Astrocyte of the spinal cord (primary cell): ENCODE measurements at regions not wholly inside any gene's neighbourhood (a gene's known extent, or its start where the extent isn't known, plus 50 kb on each side); places are given as distances from the start of the nearest gene placed in this dataset.

Experiments
- DNase-seq: peaks from one replicate; pipeline ENCODE4 v3.0.0; 2011; ENCODE audit warnings: low read depth, low spot score
- H3K4me3 ChIP-seq: 2 replicates; pipeline ENCODE4 v1.5.1; 2011; ENCODE audit warnings: low read depth, mild to moderate bottlenecking, low read length, moderate library complexity
- in situ Hi-C: cut with HindIII; loops from 2 replicates; pipeline ENCODE4 v1.10.0; 2017; ENCODE audit warnings: low sequenced_read_pairs
- TF ChIP-seq, protein P1 (sequence below): IDR thresholded peaks from 2 replicates; pipeline ENCODE4 v1.5.1; 2012; ENCODE audit warnings: low read depth, mild to moderate bottlenecking, low read length, inconsistent platforms

- in situ Hi-C loops, result no loop called here
- no peak overlapping the region for H3K4me3 ChIP-seq
- no peak for DNase-seq
- TF ChIP-seq, protein P1, sequence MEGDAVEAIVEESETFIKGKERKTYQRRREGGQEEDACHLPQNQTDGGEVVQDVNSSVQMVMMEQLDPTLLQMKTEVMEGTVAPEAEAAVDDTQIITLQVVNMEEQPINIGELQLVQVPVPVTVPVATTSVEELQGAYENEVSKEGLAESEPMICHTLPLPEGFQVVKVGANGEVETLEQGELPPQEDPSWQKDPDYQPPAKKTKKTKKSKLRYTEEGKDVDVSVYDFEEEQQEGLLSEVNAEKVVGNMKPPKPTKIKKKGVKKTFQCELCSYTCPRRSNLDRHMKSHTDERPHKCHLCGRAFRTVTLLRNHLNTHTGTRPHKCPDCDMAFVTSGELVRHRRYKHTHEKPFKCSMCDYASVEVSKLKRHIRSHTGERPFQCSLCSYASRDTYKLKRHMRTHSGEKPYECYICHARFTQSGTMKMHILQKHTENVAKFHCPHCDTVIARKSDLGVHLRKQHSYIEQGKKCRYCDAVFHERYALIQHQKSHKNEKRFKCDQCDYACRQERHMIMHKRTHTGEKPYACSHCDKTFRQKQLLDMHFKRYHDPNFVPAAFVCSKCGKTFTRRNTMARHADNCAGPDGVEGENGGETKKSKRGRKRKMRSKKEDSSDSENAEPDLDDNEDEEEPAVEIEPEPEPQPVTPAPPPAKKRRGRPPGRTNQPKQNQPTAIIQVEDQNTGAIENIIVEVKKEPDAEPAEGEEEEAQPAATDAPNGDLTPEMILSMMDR, result no peak
Measured at GRCh38 chr1:63189677-63190076, 132.7 kb upstream of the FOXD3 start.

DNA sequence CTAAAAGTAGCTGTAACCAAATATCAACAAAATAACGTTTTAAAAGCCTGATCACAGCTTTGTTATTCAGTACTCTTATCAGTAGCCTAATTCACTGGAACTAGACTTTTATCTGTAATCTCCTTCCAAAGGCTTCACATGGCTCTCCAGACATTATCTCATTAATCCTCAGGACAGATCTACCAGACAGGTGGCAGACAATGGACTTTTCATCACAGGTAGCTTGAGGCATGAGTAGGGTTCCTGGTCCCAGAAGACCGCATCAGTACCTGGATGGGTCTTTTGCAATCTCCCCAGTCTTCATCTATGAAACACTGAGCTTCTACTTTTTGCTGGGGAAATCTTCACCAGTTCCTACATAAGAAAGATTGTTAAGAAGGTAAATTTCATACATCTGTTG, 132.2 kb upstream of the FOXD3 start:
- in situ Hi-C loops, result no loop called here
- no peak for DNase-seq
- TF ChIP-seq, protein P1, result no peak
- no peak overlapping the region for H3K4me3 ChIP-seq

DNA sequence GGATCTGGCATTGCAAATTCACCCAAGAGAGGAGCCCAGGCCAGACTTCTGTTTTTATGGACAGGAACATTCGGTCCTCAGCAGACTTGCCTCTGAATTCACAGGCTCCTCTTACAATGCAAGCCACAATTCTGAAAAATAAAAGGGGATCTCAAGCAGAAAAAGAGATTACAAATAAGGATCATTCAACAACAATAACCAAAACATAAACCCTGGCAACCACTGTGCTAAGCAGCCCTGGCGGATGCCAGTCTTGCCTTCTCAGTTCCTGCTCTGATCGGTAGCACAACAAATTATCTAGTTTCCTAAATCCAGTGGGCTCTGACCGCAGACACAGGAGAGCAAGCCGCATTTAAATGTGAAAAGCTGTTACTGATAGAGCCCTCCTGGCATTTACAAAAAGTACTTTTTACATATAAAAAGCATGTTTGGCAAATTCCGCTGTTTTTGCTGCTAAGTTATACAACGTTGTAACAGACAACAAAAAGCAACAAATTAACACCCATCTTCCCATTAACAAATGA, 123.4 kb upstream of the FOXD3 start:
- H3K4me3 ChIP-seq, result no peak overlapping the region
- in situ Hi-C loops, result no loop called here
- no peak for DNase-seq
- TF ChIP-seq, protein P1, result no peak

- H3K4me3 ChIP-seq, result no peak overlapping the region
- DNase-seq, result no peak
- TF ChIP-seq, protein P1, result no peak
- in situ Hi-C loops, result no loop called here
Measured at GRCh38 chr1:63199706-63200335, 122.5 kb upstream of the FOXD3 start.

DNA sequence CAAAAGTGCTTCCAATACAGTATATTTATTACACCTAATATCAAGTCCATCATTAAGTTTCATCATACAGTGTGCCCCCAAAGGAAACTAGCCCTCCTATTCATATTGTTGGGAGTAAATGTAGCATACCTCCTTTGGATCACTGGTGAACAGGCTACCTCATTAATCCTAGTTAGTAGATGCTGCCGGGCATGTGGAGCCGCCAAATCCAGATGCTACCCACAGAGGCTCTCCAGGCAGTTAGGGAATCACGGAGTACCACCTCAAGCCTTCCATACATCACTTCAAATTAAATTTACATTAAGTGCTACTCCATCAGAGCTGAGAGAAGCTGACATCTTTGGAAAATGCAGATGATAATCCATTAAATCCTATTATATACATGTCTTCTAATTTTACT, 121.7 kb upstream of the FOXD3 start:
- TF ChIP-seq, protein P1, result no peak
- no peak overlapping the region for H3K4me3 ChIP-seq
- no peak for DNase-seq
- in situ Hi-C loops, result no loop called here

- no peak overlapping the region for H3K4me3 ChIP-seq
- in situ Hi-C loops, result no loop called here
- TF ChIP-seq, protein P1, result no peak
- DNase-seq, result no peak
Measured at GRCh38 chr1:63203641-63204040, 118.7 kb upstream of the FOXD3 start.
